ENCODE measurements at regions not wholly inside any gene's neighbourhood (a gene's known extent, or its start where the extent isn't known, plus 50 kb on each side); places are given as distances from the start of the nearest gene placed in this dataset.

DNA sequence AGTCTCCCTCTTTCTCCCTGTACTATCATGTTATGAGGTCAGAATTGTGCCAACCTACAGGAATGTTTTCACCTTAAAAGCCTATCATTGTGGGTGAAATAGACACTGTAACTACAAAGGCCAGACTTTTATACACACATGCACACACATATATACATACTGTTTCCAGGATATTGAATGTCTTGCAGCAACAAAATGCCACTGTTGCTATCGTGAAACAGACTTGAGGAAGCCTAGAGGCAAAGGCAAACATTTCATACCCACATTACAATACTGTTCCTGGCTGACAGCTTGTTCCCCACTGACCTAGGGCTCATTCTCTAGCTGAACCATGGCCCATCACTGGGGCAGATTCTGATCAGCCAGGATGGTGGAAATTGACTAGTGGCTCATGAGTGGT is 125.1 kb upstream of the DUSP10 start:
- Histone ChIP-seq H3K4me1 (no peaks in the 10 kb centered on the region), H3K9me3 (no peaks in the 10 kb centered on the region), H3K27me3 (no peaks in the 10 kb centered on the region), H3K27ac (no peak overlapping the region), H3K4me3 (no peak overlapping the region), H3K36me3 (no peaks in the 10 kb centered on the region)
- intact Hi-C loops (cut with DNase I; ENCODE audit: low total_unique reads) (no loop called here), in situ Hi-C loops (cut with MboI; ENCODE audit: low pct_ligation_motif_present in 1 of 4, low pct_unique_long_range_greater_than_20kb in 1 of 4, low sequenced_read_pairs in 3 of 4) (no loop called here)
- TF ChIP-seq EP300 (IDR thresholded peaks at IDR 0.05; ENCODE audit: low read depth): no peak
- TF ChIP-seq POLR2A (IDR thresholded peaks at IDR 0.05): no peak
- no peak for TF ChIP-seq POLR2AphosphoS5 (IDR thresholded peaks at IDR 0.05)
- no peak for TF ChIP-seq CTCF (IDR thresholded peaks at IDR 0.05)
- no peak for DNase-seq
- WGBS, 2 donors (ENCODE audit: low coverage in 1 of 2): 78% methylated on average over 1 of the region's 1 CpG; no CpG with 5 or more reads in 1 of the 2 donors

DNA sequence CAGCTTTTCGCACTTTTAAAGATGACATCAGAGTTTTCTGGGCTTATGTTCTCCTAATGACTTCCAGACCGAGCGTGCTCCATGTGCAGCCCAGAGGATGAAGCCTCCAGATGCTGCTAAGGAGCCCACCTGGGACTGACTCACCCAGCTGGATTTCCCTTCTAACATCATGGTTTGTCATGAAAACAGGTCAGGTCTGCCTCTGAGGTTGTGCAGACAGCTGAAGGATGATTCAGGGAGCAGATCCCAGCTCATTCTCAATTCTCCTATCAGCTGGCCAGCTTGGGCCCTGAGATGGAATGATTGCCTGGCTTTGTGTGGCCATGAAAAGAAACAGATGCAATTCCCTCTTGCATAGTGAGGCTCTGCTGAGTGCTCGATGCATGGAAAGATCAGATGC is 123.9 kb upstream of the DUSP10 start:
- H3K4me3 ChIP-seq: no peak overlapping the region
- H3K27me3 ChIP-seq: no peaks in the 10 kb centered on the region
- TF ChIP-seq POLR2A (IDR thresholded peaks at IDR 0.05) (no peak), POLR2AphosphoS5 (IDR thresholded peaks at IDR 0.05) (no peak), CTCF (IDR thresholded peaks at IDR 0.05) (no peak), EP300 (IDR thresholded peaks at IDR 0.05; ENCODE audit: low read depth) (no peak)
- WGBS, 2 donors (ENCODE audit: low coverage in 1 of 2): 67 to 85% methylated on average over 1 to 4 of the region's 4 CpGs
- no peaks in the 10 kb centered on the region for H3K36me3 ChIP-seq
- H3K27ac ChIP-seq: no peak overlapping the region
- in situ Hi-C loops (cut with MboI; ENCODE audit: low pct_ligation_motif_present in 1 of 4, low pct_unique_long_range_greater_than_20kb in 1 of 4, low sequenced_read_pairs in 3 of 4): no loop called here
- no peaks in the 10 kb centered on the region for H3K4me1 ChIP-seq
- DNase-seq: no peak
- intact Hi-C loops (cut with DNase I; ENCODE audit: low total_unique reads): no loop called here
- no peaks in the 10 kb centered on the region for H3K9me3 ChIP-seq

- DNase-seq: no peak
- no peaks in the 10 kb centered on the region for H3K36me3 ChIP-seq
- in situ Hi-C loops (cut with MboI; ENCODE audit: low pct_ligation_motif_present in 1 of 4, low pct_unique_long_range_greater_than_20kb in 1 of 4, low sequenced_read_pairs in 3 of 4): no loop called here
- TF ChIP-seq POLR2A (IDR thresholded peaks at IDR 0.05) (no peak), POLR2AphosphoS5 (IDR thresholded peaks at IDR 0.05) (no peak), EP300 (IDR thresholded peaks at IDR 0.05; ENCODE audit: low read depth) (no peak), CTCF (IDR thresholded peaks at IDR 0.05) (no peak)
- no peaks in the 10 kb centered on the region for H3K4me1 ChIP-seq
- no peak overlapping the region for H3K4me3 ChIP-seq
- WGBS, 2 donors (ENCODE audit: low coverage in 1 of 2): 88 to 90% methylated on average over 1 to 3 of the region's 3 CpGs
- H3K27me3 ChIP-seq: no peaks in the 10 kb centered on the region
- intact Hi-C loops (cut with DNase I; ENCODE audit: low total_unique reads): no loop called here
- H3K9me3 ChIP-seq: no peaks in the 10 kb centered on the region
- H3K27ac ChIP-seq: no peak overlapping the region
Measured at GRCh38 chr1:221863635-221864034, 121.7 kb upstream of the DUSP10 start.

DNA sequence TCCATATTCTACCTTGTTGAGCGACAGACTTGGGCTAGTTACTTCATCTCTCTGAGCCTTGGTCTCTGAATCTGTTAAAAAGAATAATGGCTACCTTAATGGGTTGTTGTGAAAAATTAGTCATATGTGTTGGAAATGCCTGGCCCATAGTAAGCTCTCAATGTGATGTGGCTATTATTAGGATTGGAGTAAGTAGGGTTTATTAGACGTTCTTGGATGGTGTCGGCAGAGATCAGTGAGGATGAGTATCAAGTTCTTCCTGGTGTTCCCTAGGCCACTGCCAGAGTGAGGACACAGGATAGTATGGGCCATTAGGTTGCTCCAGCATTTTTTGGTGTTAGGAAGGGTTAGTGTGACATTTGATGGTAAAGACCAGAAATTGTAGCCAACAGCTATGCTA is 121.1 kb upstream of the DUSP10 start:
- intact Hi-C loops (cut with DNase I; ENCODE audit: low total_unique reads) (no loop called here), in situ Hi-C loops (cut with MboI; ENCODE audit: low pct_ligation_motif_present in 1 of 4, low pct_unique_long_range_greater_than_20kb in 1 of 4, low sequenced_read_pairs in 3 of 4) (no loop called here)
- no peaks in the 10 kb centered on the region for H3K9me3 ChIP-seq
- H3K27me3 ChIP-seq: no peaks in the 10 kb centered on the region
- DNase-seq: no peak
- H3K27ac ChIP-seq: no peak overlapping the region
- no peaks in the 10 kb centered on the region for H3K36me3 ChIP-seq
- no peak overlapping the region for H3K4me3 ChIP-seq
- H3K4me1 ChIP-seq: no peaks in the 10 kb centered on the region
- TF ChIP-seq POLR2A (IDR thresholded peaks at IDR 0.05) (no peak), POLR2AphosphoS5 (IDR thresholded peaks at IDR 0.05) (no peak), EP300 (IDR thresholded peaks at IDR 0.05; ENCODE audit: low read depth) (no peak), CTCF (IDR thresholded peaks at IDR 0.05) (no peak)
- 97% methylated on average over 3 of the region's 3 CpGs; no CpG with 5 or more reads in 1 of the 2 donors for WGBS, 2 donors (ENCODE audit: low coverage in 1 of 2)
